ENCODE measurements at regions not wholly inside any gene's neighbourhood (a gene's known extent, or its start where the extent isn't known, plus 50 kb on each side); places are given as distances from the start of the nearest gene placed in this dataset.

DNA sequence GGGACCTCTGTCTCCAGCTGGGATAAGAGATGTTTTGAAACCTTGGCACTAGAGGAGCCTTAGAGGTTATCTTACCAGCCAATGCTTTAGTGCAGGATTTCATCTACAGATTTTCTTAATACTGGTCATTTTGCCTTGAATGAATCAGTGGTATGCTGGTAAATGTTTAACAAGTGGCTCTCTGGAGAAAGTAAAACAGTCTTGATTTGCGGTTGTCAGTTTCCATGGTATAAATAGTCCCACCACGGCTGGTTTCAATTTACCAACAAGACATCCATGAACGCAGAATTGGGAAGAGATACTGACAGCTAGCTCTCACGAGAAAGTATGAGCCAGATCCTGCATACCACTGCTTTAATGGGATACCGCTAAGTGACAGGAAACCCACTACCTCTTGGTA is 56.7 kb upstream of the CXCL14 start:
- Histone ChIP-seq H3K36me3 (no peaks in the 10 kb centered on the region), H3K27ac (no peak overlapping the region), H3K27me3 (no peaks in the 10 kb centered on the region), H3K4me3 (no peak overlapping the region), H3K9me3 (no peaks in the 10 kb centered on the region), H3K9ac (ENCODE audit: low read depth in 2 of 2, low read length in 2 of 2) (no peak overlapping the region), H3K4me1 (no peaks in the 10 kb centered on the region)
- TF ChIP-seq, protein P1, sequence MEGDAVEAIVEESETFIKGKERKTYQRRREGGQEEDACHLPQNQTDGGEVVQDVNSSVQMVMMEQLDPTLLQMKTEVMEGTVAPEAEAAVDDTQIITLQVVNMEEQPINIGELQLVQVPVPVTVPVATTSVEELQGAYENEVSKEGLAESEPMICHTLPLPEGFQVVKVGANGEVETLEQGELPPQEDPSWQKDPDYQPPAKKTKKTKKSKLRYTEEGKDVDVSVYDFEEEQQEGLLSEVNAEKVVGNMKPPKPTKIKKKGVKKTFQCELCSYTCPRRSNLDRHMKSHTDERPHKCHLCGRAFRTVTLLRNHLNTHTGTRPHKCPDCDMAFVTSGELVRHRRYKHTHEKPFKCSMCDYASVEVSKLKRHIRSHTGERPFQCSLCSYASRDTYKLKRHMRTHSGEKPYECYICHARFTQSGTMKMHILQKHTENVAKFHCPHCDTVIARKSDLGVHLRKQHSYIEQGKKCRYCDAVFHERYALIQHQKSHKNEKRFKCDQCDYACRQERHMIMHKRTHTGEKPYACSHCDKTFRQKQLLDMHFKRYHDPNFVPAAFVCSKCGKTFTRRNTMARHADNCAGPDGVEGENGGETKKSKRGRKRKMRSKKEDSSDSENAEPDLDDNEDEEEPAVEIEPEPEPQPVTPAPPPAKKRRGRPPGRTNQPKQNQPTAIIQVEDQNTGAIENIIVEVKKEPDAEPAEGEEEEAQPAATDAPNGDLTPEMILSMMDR (IDR thresholded peaks at IDR 0.05), result no peak
- intact Hi-C loops (cut with DNase I), result no loop called here
- no peak for DNase-seq

DNA sequence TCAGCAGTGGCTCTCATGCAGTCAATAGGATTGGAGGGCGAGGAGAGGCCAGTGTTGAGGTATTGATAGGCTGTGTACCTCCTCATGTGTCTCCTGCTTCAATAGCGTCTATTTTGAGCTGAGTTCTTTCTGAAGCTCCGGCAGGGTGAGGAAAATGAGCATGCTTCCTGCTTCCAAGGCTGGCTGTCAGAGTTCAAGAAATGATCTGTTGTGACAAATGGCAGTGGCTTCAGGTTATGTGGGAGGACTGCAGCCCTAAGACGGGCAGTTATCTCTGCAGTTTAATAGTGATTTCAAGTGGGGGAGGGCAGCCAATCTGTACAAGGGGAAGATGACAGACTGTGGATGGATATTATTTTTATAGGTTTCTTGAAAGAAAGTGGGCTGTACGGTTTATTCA is 54.0 kb upstream of the CXCL14 start:
- Histone ChIP-seq H3K9me3 (no peaks in the 10 kb centered on the region), H3K4me3 (no peak overlapping the region), H3K27me3 (no peaks in the 10 kb centered on the region), H3K36me3 (no peaks in the 10 kb centered on the region), H3K27ac (no peak overlapping the region), H3K9ac (ENCODE audit: low read depth in 2 of 2, low read length in 2 of 2) (no peak overlapping the region), H3K4me1 (no peaks in the 10 kb centered on the region)
- intact Hi-C loops (cut with DNase I), result no loop called here
- peak; percentile 1 for DNase-seq
- TF ChIP-seq, protein P1 (IDR thresholded peaks at IDR 0.05), result no peak

DNA sequence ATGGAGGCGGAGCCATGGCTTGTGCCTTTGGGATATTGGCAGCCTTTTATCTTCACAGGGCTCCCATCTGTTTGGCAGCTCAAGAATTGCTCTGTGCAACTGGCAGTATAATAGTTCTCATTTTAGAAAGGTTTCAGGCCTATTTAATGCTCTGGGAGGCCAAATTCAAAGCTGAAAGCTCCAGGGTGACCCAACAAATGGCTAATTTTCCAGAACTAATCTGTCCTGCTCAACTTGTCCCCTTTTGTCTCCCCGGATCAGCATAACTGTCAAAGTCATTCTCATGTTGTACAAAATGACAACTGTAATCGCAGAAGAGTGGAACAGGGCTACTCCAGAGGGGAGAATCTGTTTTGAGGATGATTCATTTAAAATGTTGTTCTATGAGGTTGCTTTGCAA is 52.6 kb upstream of the CXCL14 start:
- H3K9me3 ChIP-seq, result no peaks in the 10 kb centered on the region
- no peak overlapping the region for H3K4me3 ChIP-seq
- no peak overlapping the region for H3K9ac ChIP-seq (ENCODE audit: low read depth in 2 of 2, low read length in 2 of 2)
- H3K27me3 ChIP-seq, result no peaks in the 10 kb centered on the region
- no peak for DNase-seq
- no peak overlapping the region for H3K27ac ChIP-seq
- H3K4me1 ChIP-seq, result no peaks in the 10 kb centered on the region
- TF ChIP-seq, protein P1 (IDR thresholded peaks at IDR 0.05), result no peak
- no peaks in the 10 kb centered on the region for H3K36me3 ChIP-seq
- intact Hi-C loops (cut with DNase I), result no loop called here

DNA sequence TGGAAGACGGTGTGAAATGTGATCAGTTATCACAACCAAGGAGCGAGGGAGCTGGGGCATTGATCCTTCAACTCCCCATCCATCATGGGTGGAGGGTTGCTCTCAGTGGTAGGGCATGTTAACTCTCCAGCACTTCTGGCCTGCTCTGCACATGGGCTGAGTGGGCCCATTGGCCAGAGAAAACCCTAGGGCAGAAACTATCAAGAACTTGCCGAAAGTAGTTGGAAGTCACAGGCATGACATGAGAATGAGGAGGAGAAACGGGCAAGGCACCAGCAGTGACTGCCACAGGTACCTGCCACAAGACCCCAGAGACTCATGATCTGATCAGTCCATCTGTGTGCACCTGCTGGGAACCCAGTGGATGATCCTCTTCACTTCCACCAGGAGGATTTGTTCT is 50.9 kb upstream of the CXCL14 start:
- H3K4me3 ChIP-seq, result no peak overlapping the region
- no peak for DNase-seq
- no peaks in the 10 kb centered on the region for H3K9me3 ChIP-seq
- no peak overlapping the region for H3K27ac ChIP-seq
- intact Hi-C loops (cut with DNase I), result no loop called here
- no peaks in the 10 kb centered on the region for H3K36me3 ChIP-seq
- H3K4me1 ChIP-seq, result no peaks in the 10 kb centered on the region
- H3K27me3 ChIP-seq, result no peaks in the 10 kb centered on the region
- no peak overlapping the region for H3K9ac ChIP-seq (ENCODE audit: low read depth in 2 of 2, low read length in 2 of 2)
- TF ChIP-seq, protein P1 (IDR thresholded peaks at IDR 0.05), result no peak

DNA sequence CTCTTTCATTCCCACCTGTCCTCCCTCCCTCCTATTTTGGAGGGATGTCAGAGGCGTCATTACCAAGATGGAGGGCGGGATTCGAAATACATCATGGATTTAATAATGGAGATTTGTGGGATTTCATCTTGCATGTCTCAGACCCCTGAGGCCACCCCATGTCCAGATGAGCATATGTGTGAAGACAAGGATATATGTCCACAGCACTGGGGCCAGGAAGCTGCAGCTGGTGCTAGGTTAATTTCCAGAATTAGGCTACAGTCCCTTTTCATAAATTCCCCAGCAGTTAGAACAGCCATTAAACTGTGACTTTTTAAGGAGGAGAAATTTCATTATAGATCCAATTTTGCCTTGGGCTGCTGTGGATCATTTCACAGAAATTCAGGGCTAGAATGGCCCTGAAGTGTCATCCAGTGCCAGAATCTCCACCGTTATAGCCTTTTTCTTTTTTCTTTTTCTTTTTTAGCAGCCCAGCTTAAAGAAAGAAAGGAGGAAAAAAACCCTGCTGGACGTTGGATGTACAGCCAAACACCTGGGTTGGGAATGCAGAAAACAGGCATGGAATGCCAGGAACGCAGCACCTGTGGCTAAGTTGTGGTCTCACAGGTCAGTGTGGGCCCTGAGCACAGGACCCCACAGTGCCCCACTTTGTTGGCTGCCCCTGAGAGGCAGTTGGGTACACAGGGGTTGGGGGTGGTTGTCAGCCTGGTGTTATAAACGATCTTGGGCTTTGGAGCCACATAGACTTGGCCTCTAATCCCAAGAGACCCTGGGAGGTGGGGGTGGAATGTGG is 50.2 kb upstream of the CXCL14 start:
- Histone ChIP-seq H3K4me3 (no peak overlapping the region), H3K27ac (no peak overlapping the region), H3K27me3 (no peaks in the 10 kb centered on the region), H3K9ac (ENCODE audit: low read depth in 2 of 2, low read length in 2 of 2) (no peak overlapping the region), H3K9me3 (no peaks in the 10 kb centered on the region), H3K36me3 (no peaks in the 10 kb centered on the region), H3K4me1 (no peaks in the 10 kb centered on the region)
- TF ChIP-seq, protein P1 (IDR thresholded peaks at IDR 0.05), result no peak
- intact Hi-C loops (cut with DNase I), result no loop called here
- DNase-seq, result no peak

All from colonic mucosa (tissue), 4 donors.